Fibroblast of pulmonary artery (primary cell): ENCODE measurements at regions not wholly inside any gene's neighbourhood (a gene's known extent, or its start where the extent isn't known, plus 50 kb on each side); places are given as distances from the start of the nearest gene placed in this dataset.

ENCODE experiments used
- DNase-seq: peaks from one replicate; pipeline ENCODE4 v3.0.0-alpha.2; 2010; ENCODE audit warnings: low read depth
- H3K4me3 ChIP-seq: replicated peaks from 2 replicates; pipeline ENCODE4 v1.5.1; 2011; ENCODE audit warnings: low read depth, mild to moderate bottlenecking, control low read depth, low read length, moderate library complexity
- CTCF ChIP-seq: IDR thresholded peaks from 2 replicates; pipeline ENCODE4 v1.5.1; 2011; ENCODE audit warnings: mild to moderate bottlenecking, control low read depth, low read length, inconsistent platforms; ENCODE audit errors: missing control alignments

GRCh38 chr5:2320611-2321010 is 430.9 kb downstream of the IRX2 start:
- DNase-seq: no peak
- H3K4me3 ChIP-seq: no peak overlapping the region
- no peak for TF ChIP-seq CTCF

- H3K4me3 ChIP-seq: no peak overlapping the region
- DNase-seq: no peak
- no peak for TF ChIP-seq CTCF
Measured at GRCh38 chr5:2317540-2317939, 433.9 kb downstream of the IRX2 start.

DNA sequence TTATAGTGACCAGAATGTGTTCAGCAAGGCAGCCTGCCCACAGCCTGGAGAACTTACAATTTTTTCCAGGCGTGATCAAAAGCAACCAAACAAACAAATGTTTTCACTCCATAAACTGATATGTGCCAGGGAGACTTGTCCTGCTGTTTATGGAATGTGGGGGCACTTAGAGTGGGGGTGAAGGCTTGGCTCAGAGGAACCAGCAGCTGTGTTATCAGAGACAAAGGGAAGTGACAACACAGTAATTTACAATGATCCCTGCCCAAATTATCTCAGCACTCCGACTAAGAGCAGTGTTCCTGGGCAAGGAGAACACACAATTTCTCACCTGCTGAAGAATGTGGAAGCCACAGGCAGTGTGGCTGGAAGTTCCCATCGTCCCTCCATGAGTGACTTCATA is 429.1 kb upstream of the IRX4 start:
- no peak for TF ChIP-seq CTCF
- no peak overlapping the region for H3K4me3 ChIP-seq

GRCh38 chr5:2310946-2311345 is 428.2 kb upstream of the IRX4 start:
- TF ChIP-seq CTCF: no peak
- no peak overlapping the region for H3K4me3 ChIP-seq
- no peak for DNase-seq

More for the DNA sequence above, 429.1 kb upstream of the IRX4 start:
- DNase-seq: no peak

DNA sequence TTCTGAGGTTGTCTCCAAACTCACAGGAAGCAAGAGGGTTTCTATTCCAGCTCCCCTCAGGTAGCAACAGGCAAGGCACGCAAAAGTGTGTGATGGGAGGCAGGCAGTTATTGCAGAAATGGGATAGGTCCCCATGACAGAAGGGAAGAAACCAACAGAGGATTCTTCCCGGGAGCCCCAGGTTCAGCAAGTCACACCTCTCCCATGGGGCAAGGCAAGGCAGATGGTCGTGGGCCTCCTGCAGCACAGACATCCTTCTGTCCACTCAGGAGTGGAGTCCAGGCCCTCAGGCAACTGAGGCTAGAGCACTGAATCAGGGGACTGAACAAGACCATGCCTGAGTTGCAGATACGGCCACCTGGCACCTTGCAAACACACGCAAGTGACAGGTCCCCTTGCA is 424.9 kb upstream of the IRX4 start:
- no peak overlapping the region for H3K4me3 ChIP-seq
- no peak for TF ChIP-seq CTCF
- DNase-seq: no peak

GRCh38 chr5:2306711-2307110 is 424.0 kb upstream of the IRX4 start:
- TF ChIP-seq CTCF: no peak
- no peak for DNase-seq
- H3K4me3 ChIP-seq: no peak overlapping the region

GRCh38 chr5:2303431-2304100 is 420.8 kb upstream of the IRX4 start:
- DNase-seq: no peak
- no peak for TF ChIP-seq CTCF
- no peak overlapping the region for H3K4me3 ChIP-seq
